ENCODE measurements at regions not wholly inside any gene's neighbourhood (a gene's known extent, or its start where the extent isn't known, plus 50 kb on each side); places are given as distances from the start of the nearest gene placed in this dataset.
A peak's percentile ranks its signal among the peaks of the same experiment; 100 is the strongest.

- no peak overlapping the region for H3K56ac ChIP-seq (replicated peaks; ENCODE audit: insufficient read length, low read depth, low read length)
- no peak overlapping the region for H3K4me2 ChIP-seq (ENCODE audit: insufficient read depth in 1 of 2, low read depth in 2 of 2, low read length in 2 of 2)
- H4K20me1 ChIP-seq (replicated peaks in 1 of 2; ENCODE audit: control insufficient read depth in 1 of 2, insufficient read depth in 2 of 2, low read length in 2 of 2), result no peaks in the 10 kb centered on the region
- H2BK12ac ChIP-seq (ENCODE audit: low read depth, low read length), result no peak overlapping the region
- H3K4me3 ChIP-seq (ENCODE audit: extremely low read depth in 1 of 4, insufficient read depth in 2 of 4, low read depth in 3 of 4, low read length in 4 of 4), result no peak overlapping the region
- H3K4ac ChIP-seq (replicated peaks; ENCODE audit: insufficient read length, low read depth, low read length), result no peak overlapping the region
- ChIA-PET CTCF (ENCODE audit: partially characterized antibody) (interaction anchor here (0.7 to 2.4 kb wide), 4 partner anchors 18 to 324 kb away, joined by 3 to 6 read pairs (median 3); no protein-coding TSS in a partner anchor), POLR2A (ENCODE audit: partially characterized antibody) (no interaction called here)
- H2BK5ac ChIP-seq (ENCODE audit: low read depth, low read length), result no peak overlapping the region
- H4K8ac ChIP-seq (ENCODE audit: extremely low read depth, insufficient read depth, low read length), result no peak overlapping the region
- DNase-seq (ENCODE audit: low read depth in 1 of 2, low spot score in 2 of 2) (no peak), FAIRE-seq (no peak)
- no peaks in the 10 kb centered on the region for H3K23me2 ChIP-seq (ENCODE audit: low read depth, low read length)
- no peak overlapping the region for H4K91ac ChIP-seq (replicated peaks; ENCODE audit: insufficient read length, low read length)
- H2AFZ ChIP-seq (ENCODE audit: low read length), result peak overlapping the region; percentile 85; the same call in 1 of the 2 replicates
- H3K27ac ChIP-seq (ENCODE audit: low read depth, low read length), result no peak overlapping the region
- H2BK15ac ChIP-seq (ENCODE audit: low read length), result no peak overlapping the region
- no peaks in the 10 kb centered on the region for H3K79me2 ChIP-seq (ENCODE audit: control insufficient read depth in 1 of 2, insufficient read depth in 2 of 2, low read length in 2 of 2)
- H3K79me1 ChIP-seq (ENCODE audit: low read depth, low read length), result no peaks in the 10 kb centered on the region
- no peak overlapping the region for H2AK5ac ChIP-seq (ENCODE audit: low read depth, low read length)
- no peak overlapping the region for H3K9ac ChIP-seq (replicated peaks in 1 of 4; ENCODE audit: extremely low read depth in 1 of 4, low read depth in 3 of 4, low read length in 3 of 4)
- 85% methylated on average over 2 of the region's 2 CpGs; no CpG with 5 or more reads in 1 of the 2 experiments for WGBS, 2 experiments (ENCODE audit: extremely low coverage in 1 of 2, insufficient coverage in 1 of 2, insufficient read length in 1 of 2, insufficient replicate concordance in 2 of 2, low coverage in 1 of 2, low lambda C conversion rate in 2 of 2, missing lambda C conversion rate in 1 of 2)
- H2BK120ac ChIP-seq (replicated peaks; ENCODE audit: low read depth, low read length), result no peak overlapping the region
- H3K27me3 ChIP-seq (replicated peaks in 1 of 4; ENCODE audit: control insufficient read depth in 3 of 4, extremely low read depth in 1 of 4, insufficient read depth in 3 of 4, low read length in 3 of 4), result no peaks in the 10 kb centered on the region
- H3K9me3 ChIP-seq (ENCODE audit: insufficient read depth in 2 of 2, low read depth in 1 of 2, low read length in 1 of 2), result no peaks in the 10 kb centered on the region
- no peak overlapping the region for H3K23ac ChIP-seq (ENCODE audit: insufficient read length)
- no peak overlapping the region for H2BK20ac ChIP-seq (ENCODE audit: low read length)
- H3K36me3 ChIP-seq (ENCODE audit: control insufficient read depth in 2 of 4, insufficient read depth in 4 of 4, low read length in 3 of 4), result no peaks in the 10 kb centered on the region
- no peak overlapping the region for H3K18ac ChIP-seq (ENCODE audit: extremely low read depth, low read length)
- H4K5ac ChIP-seq (ENCODE audit: insufficient read length, low read depth, low read length), result no peak overlapping the region
- H3K14ac ChIP-seq (ENCODE audit: insufficient read length), result no peak overlapping the region
- H3K4me1 ChIP-seq (replicated peaks in 1 of 4; ENCODE audit: control insufficient read depth in 3 of 4, insufficient read depth in 4 of 4, low read length in 3 of 4), result no peaks in the 10 kb centered on the region
- no peak for TF ChIP-seq TAF7 (optimal IDR thresholded peaks at IDR 0.05; ENCODE audit: borderline replicate concordance, low read depth, low read length)
- no peak for TF ChIP-seq E2F6 (IDR thresholded peaks at IDR 0.05)
- TF ChIP-seq KDM1A (IDR thresholded peaks at IDR 0.05; ENCODE audit: borderline replicate concordance, low read length), result no peak
These were observed 69.3 kb upstream of the DYNC1I2 start for GRCh38 chr2:171617981-171618380.

All from H1 (cell line).